Peyer's patch (tissue), 4 donors: ENCODE measurements at regions not wholly inside any gene's neighbourhood (a gene's known extent, or its start where the extent isn't known, plus 50 kb on each side); places are given as distances from the start of the nearest gene placed in this dataset.

ENCODE experiments used
- CTCF ChIP-seq, 6 experiments: fragments of 450-650 bp in 4 of 6; fragments of 200-600 bp in 2 of 6; sonication (generic) in 1 of 6; IDR thresholded peaks; one replicate each; pipeline ENCODE4 v1.5.1; 2017 to 2019; ENCODE audit warnings: antibody characterized with exemption in 6 of 6, mild to moderate bottlenecking in 3 of 6, moderate library complexity in 1 of 6
- POLR2A ChIP-seq, 2 donors: fragments of 450-650 bp; IDR thresholded peaks; one replicate each; pipeline ENCODE4 v1.5.1; 2017; ENCODE audit warnings: antibody characterized with exemption in 2 of 2, mild to moderate bottlenecking in 2 of 2, moderate library complexity in 2 of 2

- no peak for TF ChIP-seq POLR2A (IDR thresholded peaks at IDR 0.05)
- TF ChIP-seq CTCF (IDR thresholded peaks at IDR 0.05): no peak
Observed at GRCh38 chr3:181533811-181534210, 177.9 kb upstream of the SOX2 start.
